ENCODE measurements at regions not wholly inside any gene's neighbourhood (a gene's known extent, or its start where the extent isn't known, plus 50 kb on each side); places are given as distances from the start of the nearest gene placed in this dataset.

GRCh38 chr9:78405461-78405860 is 108.5 kb downstream of the PSAT1 start:
- TF ChIP-seq GATA2 (IDR thresholded peaks at IDR 0.05; ENCODE audit: low read depth, low read length) (no peak), GATA3 (IDR thresholded peaks at IDR 0.05; ENCODE audit: low read depth, low read length) (no peak)

Data from SH-SY5Y (cell line).